B cell (primary cell): ENCODE measurements at regions not wholly inside any gene's neighbourhood (a gene's known extent, or its start where the extent isn't known, plus 50 kb on each side); places are given as distances from the start of the nearest gene placed in this dataset.

Experiments
- EZH2 ChIP-seq: IDR thresholded peaks from 2 replicates; pipeline ENCODE4 v1.6.1; 2012; ENCODE audit warnings: borderline replicate concordance, low read depth, mild to moderate bottlenecking, moderate library complexity, low read length; ENCODE audit not compliant: insufficient read depth, poor library complexity, severe bottlenecking
- TF ChIP-seq, protein P1 (sequence below): fragments of 200-600 bp; IDR thresholded peaks from one replicate; pipeline ENCODE4 v1.8.0; 2022; ENCODE audit warnings: antibody characterized with exemption, mild to moderate bottlenecking

DNA sequence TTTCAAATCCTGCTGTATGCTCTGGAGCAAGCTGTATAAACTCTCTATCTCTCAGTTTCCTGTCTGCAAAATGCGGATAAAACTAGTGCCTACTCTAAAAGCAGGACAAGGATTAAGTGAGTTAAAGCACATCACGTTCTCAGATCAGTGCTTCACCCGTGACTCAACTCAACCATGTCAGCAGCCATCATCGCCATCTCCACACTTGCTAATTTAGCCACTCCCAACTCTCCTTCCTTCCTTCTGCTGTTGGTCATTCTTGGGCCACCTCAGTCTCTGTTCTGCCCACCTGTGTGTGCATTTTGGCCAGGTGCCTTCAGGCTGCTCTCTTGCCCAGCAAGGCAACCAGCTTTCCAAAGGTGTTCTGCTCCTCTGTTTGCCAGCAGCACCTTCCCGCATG lies 260.0 kb upstream of the CDYL start:
- no peak for TF ChIP-seq EZH2
- TF ChIP-seq, protein P1, sequence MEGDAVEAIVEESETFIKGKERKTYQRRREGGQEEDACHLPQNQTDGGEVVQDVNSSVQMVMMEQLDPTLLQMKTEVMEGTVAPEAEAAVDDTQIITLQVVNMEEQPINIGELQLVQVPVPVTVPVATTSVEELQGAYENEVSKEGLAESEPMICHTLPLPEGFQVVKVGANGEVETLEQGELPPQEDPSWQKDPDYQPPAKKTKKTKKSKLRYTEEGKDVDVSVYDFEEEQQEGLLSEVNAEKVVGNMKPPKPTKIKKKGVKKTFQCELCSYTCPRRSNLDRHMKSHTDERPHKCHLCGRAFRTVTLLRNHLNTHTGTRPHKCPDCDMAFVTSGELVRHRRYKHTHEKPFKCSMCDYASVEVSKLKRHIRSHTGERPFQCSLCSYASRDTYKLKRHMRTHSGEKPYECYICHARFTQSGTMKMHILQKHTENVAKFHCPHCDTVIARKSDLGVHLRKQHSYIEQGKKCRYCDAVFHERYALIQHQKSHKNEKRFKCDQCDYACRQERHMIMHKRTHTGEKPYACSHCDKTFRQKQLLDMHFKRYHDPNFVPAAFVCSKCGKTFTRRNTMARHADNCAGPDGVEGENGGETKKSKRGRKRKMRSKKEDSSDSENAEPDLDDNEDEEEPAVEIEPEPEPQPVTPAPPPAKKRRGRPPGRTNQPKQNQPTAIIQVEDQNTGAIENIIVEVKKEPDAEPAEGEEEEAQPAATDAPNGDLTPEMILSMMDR: no peak
